IMR-90 (cell line): ENCODE measurements at regions not wholly inside any gene's neighbourhood (a gene's known extent, or its start where the extent isn't known, plus 50 kb on each side); places are given as distances from the start of the nearest gene placed in this dataset.

Experiments
- ATAC-seq: fragments of 200-7000 bp; cut with Tn5 transposase; 2 replicates; pipeline ENCODE4 v1.9.1; 2020; ENCODE audit warnings: low read depth, mild to moderate bottlenecking, moderate library complexity
- BruUV-seq: library from RNA; stranded (reverse); fragments of 400-500 nt; replicated peaks from 2 replicates; lab custom pipeline; 2021; lab: Mats Ljungman, UMichigan
- CTCF ChIA-PET: fragments of 300-600 bp; formaldehyde crosslinking; extraction: SDS; loops from one replicate; lab custom pipeline; 2021; ENCODE audit warnings: antibody characterized with exemption; lab: Yijun Ruan, JAX
- POLR2A ChIA-PET: fragments of 300-600 bp; sonication (Branson Sonifier 250); formaldehyde crosslinking; loops from one replicate; lab custom pipeline; 2022; ENCODE audit warnings: antibody characterized with exemption; ENCODE audit not compliant: unreplicated experiment; lab: Charles Lee
- DNase-seq: peaks from one replicate; pipeline ENCODE4 v3.0.0; 2013
- H2AFZ ChIP-seq: replicated peaks from 2 replicates; pipeline ENCODE3; 2013; ENCODE audit warnings: low read length, mild to moderate bottlenecking; ENCODE audit not compliant: poor library complexity
- H2AK5ac ChIP-seq: 2 replicates; pipeline ENCODE4 v1.6.1; 2013; ENCODE audit warnings: low read depth, low read length, inconsistent platforms
- H2AK9ac ChIP-seq: replicated peaks from 2 replicates; pipeline ENCODE3; 2013; ENCODE audit warnings: mild to moderate bottlenecking, low read depth, low read length, moderate library complexity; ENCODE audit not compliant: poor library complexity
- H2BK120ac ChIP-seq: 2 replicates; pipeline ENCODE4 v1.6.1; 2013; ENCODE audit warnings: low read depth, low read length, inconsistent platforms
- H2BK15ac ChIP-seq: 3 replicates; pipeline ENCODE4 v1.6.1; 2013; ENCODE audit warnings: low read depth, low read length, inconsistent platforms
- H2BK20ac ChIP-seq: 2 replicates; pipeline ENCODE4 v1.6.1; 2013; ENCODE audit warnings: low read depth, mild to moderate bottlenecking, inconsistent platforms, low read length, moderate library complexity
- H2BK5ac ChIP-seq: 2 replicates; pipeline ENCODE4 v1.6.1; 2013; ENCODE audit warnings: mild to moderate bottlenecking, low read depth, low read length, inconsistent platforms; ENCODE audit not compliant: poor library complexity, severe bottlenecking
- H3K14ac ChIP-seq: replicated peaks from 2 replicates; pipeline ENCODE4 v1.6.1; 2013; ENCODE audit warnings: low read depth, low read length, inconsistent platforms
- H3K18ac ChIP-seq: 2 replicates; pipeline ENCODE4 v1.6.1; 2013; ENCODE audit warnings: low read depth, low read length, control low read depth
- H3K23ac ChIP-seq: 2 replicates; pipeline ENCODE4 v1.6.1; 2013; ENCODE audit warnings: low read depth, low read length, inconsistent platforms
- H3K27ac ChIP-seq: 2 replicates; pipeline ENCODE4 v1.5.1; 2013; ENCODE audit warnings: mild to moderate bottlenecking, control low read depth, low read length; ENCODE audit not compliant: insufficient read depth
- H3K27me3 ChIP-seq: 2 replicates; pipeline ENCODE4 v1.6.1; 2013; ENCODE audit warnings: low read length; ENCODE audit not compliant: control insufficient read depth, insufficient read depth
- H3K36me3 ChIP-seq: 2 replicates; pipeline ENCODE4 v1.6.1; 2013; ENCODE audit warnings: low read length, mixed read lengths; ENCODE audit not compliant: control insufficient read depth, insufficient read depth
- H3K4ac ChIP-seq: 2 replicates; pipeline ENCODE4 v1.6.1; 2013; ENCODE audit warnings: low read depth, low read length, inconsistent platforms
- H3K4me1 ChIP-seq: 2 replicates; pipeline ENCODE4 v1.6.1; 2013; ENCODE audit warnings: low read length, mixed read lengths; ENCODE audit not compliant: control insufficient read depth, insufficient read depth
- H3K4me2 ChIP-seq: 2 replicates; pipeline ENCODE4 v1.6.1; 2013; ENCODE audit warnings: low read depth, mild to moderate bottlenecking, control low read depth, low read length, moderate library complexity
- H3K4me3 ChIP-seq: 2 replicates; pipeline ENCODE4 v1.5.1; 2013; ENCODE audit warnings: low read depth, mild to moderate bottlenecking, control low read depth, low read length, moderate library complexity; ENCODE audit not compliant: insufficient read depth
- H3K56ac ChIP-seq: 2 replicates; pipeline ENCODE4 v1.6.1; 2013; ENCODE audit warnings: low read length, inconsistent platforms; ENCODE audit not compliant: insufficient read depth; ENCODE audit errors: extremely low read depth
- H3K79me1 ChIP-seq, 2 experiments: 2 replicates each; pipeline ENCODE4 v1.6.1; 2013; ENCODE audit warnings: low read length in 2 of 2, inconsistent platforms in 1 of 2, low read depth in 1 of 2
- H3K9ac ChIP-seq: 2 replicates; pipeline ENCODE4 v1.6.1; 2013; ENCODE audit warnings: low read depth, low read length, control low read depth
- H3K9me1 ChIP-seq: 2 replicates; pipeline ENCODE4 v1.6.1; 2013; ENCODE audit warnings: low read length, inconsistent platforms; ENCODE audit not compliant: insufficient read depth
- H3K9me3 ChIP-seq: 2 replicates; pipeline ENCODE4 v1.6.1; 2013; ENCODE audit warnings: low read length; ENCODE audit not compliant: control insufficient read depth, insufficient read depth
- H4K20me1 ChIP-seq: 2 replicates; pipeline ENCODE4 v1.6.1; 2013; ENCODE audit warnings: low read length, inconsistent platforms; ENCODE audit not compliant: insufficient read depth
- H4K5ac ChIP-seq: 2 replicates; pipeline ENCODE4 v1.6.1; 2013; ENCODE audit warnings: mild to moderate bottlenecking, low read depth, low read length, control low read depth
- H4K8ac ChIP-seq, 2 experiments: 2 replicates each; pipeline ENCODE4 v1.6.1; 2013; ENCODE audit warnings: low read depth in 2 of 2, low read length in 2 of 2, control low read depth in 1 of 2, inconsistent platforms in 1 of 2
- H4K91ac ChIP-seq: 2 replicates; pipeline ENCODE4 v1.6.1; 2013; ENCODE audit warnings: low read depth, low read length, inconsistent platforms; ENCODE audit not compliant: insufficient read depth
- BHLHE40 ChIP-seq: fragments of 150-350 bp; IDR thresholded peaks from 2 replicates; pipeline ENCODE4 v1.6.1; 2016; ENCODE audit warnings: mild to moderate bottlenecking, low read depth, low read length
- CEBPB ChIP-seq: IDR thresholded peaks from 2 replicates; pipeline ENCODE4 v1.6.1; 2012; ENCODE audit warnings: low read depth, low read length, improper control_type of control experiment
- CHD1 ChIP-seq: IDR thresholded peaks from 2 replicates; pipeline ENCODE4 v1.6.1; 2012; ENCODE audit warnings: low read depth, low read length, improper control_type of control experiment
- CTCF ChIP-seq: conservative IDR thresholded peaks from 2 replicates; pipeline ENCODE4 v1.5.1; 2012; ENCODE audit warnings: mild to moderate bottlenecking, low read depth, low read length, improper control_type of control experiment
- ELK1 ChIP-seq: fragments of 150-350 bp; IDR thresholded peaks from 2 replicates; pipeline ENCODE4 v1.6.1; 2016; ENCODE audit warnings: low read depth, mild to moderate bottlenecking, low read length, moderate library complexity, borderline replicate concordance
- FOS ChIP-seq: fragments of 150-350 bp; IDR thresholded peaks from 2 replicates; pipeline ENCODE4 v1.6.1; 2016; ENCODE audit warnings: low read depth, low read length
- MAFK ChIP-seq: IDR thresholded peaks from 2 replicates; pipeline ENCODE4 v1.6.1; 2012; ENCODE audit warnings: low read depth, low read length, improper control_type of control experiment
- POLR2A ChIP-seq: IDR thresholded peaks from 2 replicates; pipeline ENCODE4 v1.6.1; 2012; ENCODE audit warnings: mild to moderate bottlenecking, low read depth, low read length
- RAD21 ChIP-seq: IDR thresholded peaks from 2 replicates; pipeline ENCODE4 v1.6.1; 2012; ENCODE audit warnings: low read length, improper control_type of control experiment
- RCOR1 ChIP-seq: IDR thresholded peaks from 2 replicates; pipeline ENCODE4 v1.6.1; 2012; ENCODE audit warnings: mild to moderate bottlenecking, low read length, improper control_type of control experiment; ENCODE audit not compliant: insufficient replicate concordance
- RFX5 ChIP-seq: IDR thresholded peaks from 2 replicates; pipeline ENCODE4 v1.8.0; 2012; ENCODE audit warnings: low read depth, mild to moderate bottlenecking, low read length, moderate library complexity
- SMC3 ChIP-seq: fragments of 150-350 bp; IDR thresholded peaks from 2 replicates; pipeline ENCODE4 v1.6.1; 2016; ENCODE audit warnings: low read depth, mild to moderate bottlenecking, antibody characterized with exemption, low read length, moderate library complexity
- USF2 ChIP-seq: fragments of 150-350 bp; IDR thresholded peaks from 2 replicates; pipeline ENCODE4 v1.6.1; 2017; ENCODE audit warnings: mild to moderate bottlenecking, antibody characterized with exemption, low read length, low read depth
- WGBS, 2 experiments: methylation state at CpG; one replicate each; pipeline versions ENCODE4 v1.1.5 to v1.1.7; 2013; ENCODE audit warnings: missing lambda C conversion rate in 2 of 2; ENCODE audit not compliant: insufficient read length in 1 of 2; ENCODE audit errors: extremely low coverage in 2 of 2; 5-methylcytosine and 5-hydroxymethylcytosine counted together
- dilution Hi-C: fragments of 300-500 bp; cut with HindIII; formaldehyde crosslinking; loops from one replicate; pipeline ENCODE4 v1.14.3; 2018; ENCODE audit warnings: low sequenced_read_pairs; ENCODE audit not compliant: unreplicated experiment
- in situ Hi-C: fragments of 300-500 bp; cut with MboI; formaldehyde crosslinking; loops from 3 replicates; pipeline ENCODE4 v1.14.3; 2019; ENCODE audit warnings: low sequenced_read_pairs, inconsistent platforms, mixed read lengths
- intact Hi-C: fragments of 100-400 bp; cut with micrococcal nuclease; formaldehyde crosslinking; loops from 2 replicates; pipeline ENCODE4 v1.10.0; 2022

- no peak for TF ChIP-seq RCOR1
Observed at GRCh38 chr2:228802181-228803071, 468.7 kb downstream of the PID1 start (continued).

- peak; percentile 7 for DNase-seq
- CTCF ChIA-PET: no interaction called here
Observed at GRCh38 chr2:228801451-228801850, 469.6 kb downstream of the PID1 start.

More at GRCh38 chr2:228801451-228801850, 469.6 kb downstream of the PID1 start:
- no CpG with 5 or more reads among the region's 2 CpGs for WGBS, 2 experiments
- Histone ChIP-seq H3K9ac (no peak overlapping the region), H2AFZ (no peak overlapping the region), H2AK9ac (no peak overlapping the region), H2BK15ac (no peak overlapping the region), H3K4me1 (no peaks in the 10 kb centered on the region), H2BK120ac (no peak overlapping the region), H3K27ac (no peak overlapping the region), H4K20me1 (no peaks in the 10 kb centered on the region), H4K91ac (no peak overlapping the region), H4K8ac (no peak overlapping the region), H3K14ac (no peak overlapping the region), H3K4me3 (no peak overlapping the region), H3K27me3 (no peaks in the 10 kb centered on the region), H3K9me3 (peaks cover 6% of the 10 kb centered on the region), H3K79me1 (no peaks in the 10 kb centered on the region), H3K9me1 (no peaks in the 10 kb centered on the region), H2AK5ac (no peak overlapping the region), H2BK20ac (no peak overlapping the region), H4K5ac (no peak overlapping the region), H3K23ac (no peak overlapping the region), H3K36me3 (no peaks in the 10 kb centered on the region), H2BK5ac (no peak overlapping the region), H3K4me2 (no peak overlapping the region), H3K4ac (no peak overlapping the region), H3K18ac (no peak overlapping the region), H3K56ac (no peak overlapping the region)
- BruUV-seq: no TSS peak
- in situ Hi-C loops (no loop called here), intact Hi-C loops (no loop called here), dilution Hi-C loops (no loop called here)
- POLR2A ChIA-PET: no interaction called here
- 0 out of 2 replicates have a peak, but pooled peaks have one; percentile 21 for ATAC-seq
- TF ChIP-seq POLR2A (no peak), BHLHE40 (no peak), RAD21 (no peak), CTCF (no peak), CHD1 (no peak), ELK1 (no peak), CEBPB (no peak), RFX5 (no peak), MAFK (no peak), FOS (no peak), USF2 (no peak), SMC3 (no peak)
